Pancreas (tissue), 10 donors: ENCODE measurements at regions not wholly inside any gene's neighbourhood (a gene's known extent, or its start where the extent isn't known, plus 50 kb on each side); places are given as distances from the start of the nearest gene placed in this dataset.

Experiments used
- ATAC-seq, 4 donors: fragments of 200-7000 bp; cut with Tn5 transposase; one replicate each; pipeline versions ENCODE4 v1.8.0 to v1.9.1; 2020; ENCODE audit warnings: mild to moderate bottlenecking in 4 of 4, moderate library complexity in 4 of 4
- DNase-seq, 6 donors: peaks; one replicate each; pipeline ENCODE4 v3.0.0-alpha.2; 2020
- FAIRE-seq: peaks from 2 replicates; lab custom pipeline; 2012; peaks lifted over from hg19 to GRCh38; lab: Jason Lieb, UNC
- H3K27ac ChIP-seq, 4 donors: fragments of 200-600 bp; sonication (generic); 1 replicate in 3 of 4; 2 replicates in 1 of 4; pipeline versions ENCODE4 v1.5.0 to v1.8.0; 2020
- H3K27me3 ChIP-seq, 4 donors: fragments of 200-600 bp; one replicate each; pipeline ENCODE4 v1.8.0; 2021
- H3K36me3 ChIP-seq, 3 donors: fragments of 200-600 bp; sonication (generic) in 1 of 3; one replicate each; pipeline versions ENCODE4 v1.5.0 to v1.8.0; 2020 to 2021
- H3K4me1 ChIP-seq, 3 donors: fragments of 200-600 bp; one replicate each; pipeline ENCODE4 v1.8.0; 2021
- H3K4me3 ChIP-seq, 4 donors: fragments of 200-600 bp; sonication (generic) in 2 of 4; one replicate each; pipeline versions ENCODE4 v1.5.0 to v1.8.0; 2020 to 2021
- H3K9me3 ChIP-seq, 4 donors: fragments of 200-600 bp; one replicate each; pipeline ENCODE4 v1.8.0; 2021
- CTCF ChIP-seq, 4 donors: fragments of 200-600 bp; sonication (generic) in 3 of 4; IDR thresholded peaks; one replicate each; pipeline versions ENCODE4 v1.5.0 to v1.8.0; 2021; ENCODE audit warnings: antibody characterized with exemption in 4 of 4
- WGBS, 2 donors: extraction: QIAGEN DNeasy Blood & Tissue Kit; methylation state at CpG; one replicate each; pipeline ENCODE4 v1.1.7; 2013; 5-methylcytosine and 5-hydroxymethylcytosine counted together
- intact Hi-C, 3 donors: fragments of 100-400 bp; cut with DNase I; formaldehyde crosslinking; loops; one replicate each; pipeline versions ENCODE4 v1.11.1 to v1.14.2; 2022
- donor health status: healthy with polysubstance abuse.
- donor health status: DM: no; HTN: no; CAD: no; lungs with moderate emphysema.
- donor health status: DM: no; HTN: no; CAD: no.
- donor health status: control.
- donor health status: control.
- donor health status: Bipolar disorder and iron deficiency.
- donor health status: DM: yes; HTN: yes; CAD: no.
- donor health status: DM: no; HTN: no; CAD: no.
- donor health status: DM: no; HTN: no; CAD: no.
- donor health status: DM: yes; HTN: yes; CAD: no.

GRCh38 chr5:6812800-6813731 lies 99.8 kb downstream of the TENT4A start:
- DNase-seq (peak; percentile 62 to 84 (median 77)), FAIRE-seq (no peak), ATAC-seq (peak; percentile 91 to 95 (median 93))
- Histone ChIP-seq H3K27me3 (no peaks in the 10 kb centered on the region), H3K4me3 (no peak overlapping the region), H3K27ac (peak overlapping the region in 2 of 4 donors; percentile 7 to 41), H3K4me1 (peaks cover 6 to 15% (median 10%) of the 10 kb centered on the region in 3 donors), H3K36me3 (no peaks in the 10 kb centered on the region), H3K9me3 (no peaks in the 10 kb centered on the region)
- WGBS, 2 donors, result 19 to 21% methylated on average over 8 of the region's 8 CpGs
- intact Hi-C loops, result no loop called here
- TF ChIP-seq CTCF (IDR thresholded peaks at IDR 0.05), result no peak

GRCh38 chr5:6814816-6815215 lies 101.6 kb downstream of the TENT4A start:
- DNase-seq (peak in 1 of 6 donors; percentile 48), ATAC-seq (no peak), FAIRE-seq (no peak)
- intact Hi-C loops, result no loop called here
- no peak overlapping the region for H3K4me3 ChIP-seq
- H3K36me3 ChIP-seq, result no peaks in the 10 kb centered on the region
- H3K4me1 ChIP-seq, result peaks cover 6 to 15% (median 10%) of the 10 kb centered on the region in 3 donors
- H3K27ac ChIP-seq, result no peak overlapping the region
- 67 to 71% methylated on average over 5 of the region's 5 CpGs for WGBS, 2 donors
- no peak for TF ChIP-seq CTCF (IDR thresholded peaks at IDR 0.05)
- H3K27me3 ChIP-seq, result peaks cover 0 to 3% (median 0%) of the 10 kb centered on the region in 4 donors
- H3K9me3 ChIP-seq, result no peaks in the 10 kb centered on the region

GRCh38 chr5:6818594-6819511 lies 105.6 kb downstream of the TENT4A start:
- peaks cover 0 to 3% (median under 1%) of the 10 kb centered on the region in 3 donors for H3K4me1 ChIP-seq
- DNase-seq (no peak), FAIRE-seq (no peak), ATAC-seq (no peak)
- no peaks in the 10 kb centered on the region for H3K36me3 ChIP-seq
- no peak overlapping the region for H3K27ac ChIP-seq
- WGBS, 2 donors, result 36 to 39% methylated on average over 14 of the region's 14 CpGs
- H3K27me3 ChIP-seq, result peaks cover 0 to 3% (median 0%) of the 10 kb centered on the region in 4 donors
- H3K9me3 ChIP-seq, result peaks cover 0 to 6% (median 0%) of the 10 kb centered on the region in 4 donors
- H3K4me3 ChIP-seq, result no peak overlapping the region
- no peak for TF ChIP-seq CTCF (IDR thresholded peaks at IDR 0.05)
- intact Hi-C loops, result no loop called here

GRCh38 chr5:6819521-6819920 lies 106.3 kb downstream of the TENT4A start:
- ATAC-seq, result peak in 1 of 4 donors; percentile 55
- H3K4me1 ChIP-seq, result no peaks in the 10 kb centered on the region
- no peak for FAIRE-seq
- DNase-seq, result no peak
- TF ChIP-seq CTCF (IDR thresholded peaks at IDR 0.05), result no peak
- H3K27me3 ChIP-seq, result peaks cover 0 to 3% (median 0%) of the 10 kb centered on the region in 4 donors
- peaks cover 0 to 6% (median 0%) of the 10 kb centered on the region in 4 donors for H3K9me3 ChIP-seq
- 22 to 23% methylated on average over 6 of the region's 6 CpGs for WGBS, 2 donors
- no peaks in the 10 kb centered on the region for H3K36me3 ChIP-seq
- intact Hi-C loops, result no loop called here
- no peak overlapping the region for H3K27ac ChIP-seq
- H3K4me3 ChIP-seq, result no peak overlapping the region
